BE2C (cell line): ENCODE measurements at regions not wholly inside any gene's neighbourhood (a gene's known extent, or its start where the extent isn't known, plus 50 kb on each side); places are given as distances from the start of the nearest gene placed in this dataset.

Source experiments
- DNase-seq: peaks from one replicate; pipeline ENCODE4 v3.0.0-alpha.2; 2020
- H3K27me3 ChIP-seq: fragments of 250-450 bp; sonication (Bioruptor Pico); 2 replicates; pipeline ENCODE4 v1.5.1; 2020; ENCODE audit warnings: mild to moderate bottlenecking
- H3K36me3 ChIP-seq: fragments of 250-450 bp; sonication (Bioruptor Pico); 2 replicates; pipeline ENCODE4 v1.5.1; 2020; ENCODE audit warnings: mild to moderate bottlenecking
- H3K4me1 ChIP-seq: fragments of 250-450 bp; sonication (Bioruptor Pico); 2 replicates; pipeline ENCODE4 v1.5.1; 2020
- H3K4me3 ChIP-seq: 2 replicates; pipeline ENCODE4 v1.5.1; 2011; ENCODE audit warnings: low read depth, low read length
- H3K9me3 ChIP-seq: fragments of 250-450 bp; sonication (Bioruptor Pico); 2 replicates; pipeline ENCODE4 v1.5.1; 2020
- CTCF ChIP-seq: IDR thresholded peaks from 2 replicates; pipeline ENCODE4 v1.5.1; 2012; ENCODE audit warnings: mild to moderate bottlenecking, low read depth, low read length

GRCh38 chr3:124560666-124561215 lies 169.5 kb upstream of the UMPS start:
- DNase-seq, result no peak
- H3K9me3 ChIP-seq, result no peaks in the 10 kb centered on the region
- no peaks in the 10 kb centered on the region for H3K27me3 ChIP-seq
- H3K4me1 ChIP-seq, result peaks cover 40% of the 10 kb centered on the region
- TF ChIP-seq CTCF, result no peak
- H3K36me3 ChIP-seq, result no peaks in the 10 kb centered on the region
- no peak overlapping the region for H3K4me3 ChIP-seq

DNA sequence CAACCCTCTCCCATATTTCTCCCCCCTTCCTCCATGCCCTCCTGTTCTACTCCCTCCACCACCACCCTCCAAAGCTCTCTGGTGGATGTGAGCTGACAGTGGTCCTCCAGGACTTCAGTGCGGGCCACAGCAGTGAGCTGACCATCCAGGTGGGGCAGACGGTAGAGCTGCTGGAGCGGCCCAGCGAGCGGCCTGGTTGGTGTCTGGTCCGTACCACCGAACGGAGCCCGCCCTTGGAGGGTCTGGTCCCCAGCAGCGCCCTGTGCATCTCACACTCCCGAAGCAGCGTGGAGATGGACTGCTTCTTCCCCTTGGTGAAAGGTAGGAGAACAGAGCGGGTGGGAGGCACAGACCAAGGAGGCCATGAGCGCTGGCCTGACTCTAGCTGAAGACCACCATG lies 167.5 kb upstream of the UMPS start:
- H3K36me3 ChIP-seq, result no peaks in the 10 kb centered on the region
- no peak overlapping the region for H3K4me3 ChIP-seq
- H3K9me3 ChIP-seq, result no peaks in the 10 kb centered on the region
- TF ChIP-seq CTCF, result no peak
- no peaks in the 10 kb centered on the region for H3K27me3 ChIP-seq
- H3K4me1 ChIP-seq, result peaks cover 25% of the 10 kb centered on the region
- no peak for DNase-seq

- DNase-seq, result no peak
- no peak for TF ChIP-seq CTCF
Observed at GRCh38 chr3:124563376-124563775, 166.9 kb upstream of the UMPS start.

GRCh38 chr3:124565013-124565412 lies 165.2 kb upstream of the UMPS start:
- TF ChIP-seq CTCF, result peak; percentile 97
- DNase-seq, result peak; percentile 80
- Histone ChIP-seq H3K36me3 (no peaks in the 10 kb centered on the region), H3K9me3 (no peaks in the 10 kb centered on the region), H3K4me1 (peaks cover 14% of the 10 kb centered on the region), H3K27me3 (no peaks in the 10 kb centered on the region), H3K4me3 (peak overlapping the region; percentile 12)

More at GRCh38 chr3:124563376-124563775, 166.9 kb upstream of the UMPS start:
- no peaks in the 10 kb centered on the region for H3K9me3 ChIP-seq
- no peak overlapping the region for H3K4me3 ChIP-seq
- peaks cover 24% of the 10 kb centered on the region for H3K4me1 ChIP-seq
- H3K27me3 ChIP-seq, result no peaks in the 10 kb centered on the region
- H3K36me3 ChIP-seq, result no peaks in the 10 kb centered on the region

DNA sequence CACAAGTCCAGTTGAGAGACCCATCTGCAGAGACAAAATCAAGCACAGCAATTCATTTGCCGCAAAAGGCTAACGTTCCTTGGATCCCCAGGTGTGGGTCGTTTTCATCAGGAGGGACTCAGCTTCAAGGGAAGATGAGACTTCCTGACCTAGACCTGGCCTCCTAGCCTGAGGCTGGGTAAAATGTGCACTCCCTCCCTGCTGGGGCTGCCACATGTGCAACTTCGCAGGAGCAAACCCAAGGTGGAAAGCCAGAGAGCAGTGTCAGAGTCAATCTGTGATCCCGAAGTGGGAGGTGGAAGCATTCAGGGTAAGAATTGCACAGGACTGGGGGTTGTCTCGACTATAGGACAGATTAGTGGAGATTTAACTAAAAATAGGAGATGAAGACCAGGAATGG lies 164.7 kb upstream of the UMPS start:
- Histone ChIP-seq H3K36me3 (no peaks in the 10 kb centered on the region), H3K4me3 (no peak overlapping the region), H3K4me1 (peaks cover 9% of the 10 kb centered on the region), H3K27me3 (no peaks in the 10 kb centered on the region), H3K9me3 (no peaks in the 10 kb centered on the region)
- no peak for TF ChIP-seq CTCF
- DNase-seq, result no peak

DNA sequence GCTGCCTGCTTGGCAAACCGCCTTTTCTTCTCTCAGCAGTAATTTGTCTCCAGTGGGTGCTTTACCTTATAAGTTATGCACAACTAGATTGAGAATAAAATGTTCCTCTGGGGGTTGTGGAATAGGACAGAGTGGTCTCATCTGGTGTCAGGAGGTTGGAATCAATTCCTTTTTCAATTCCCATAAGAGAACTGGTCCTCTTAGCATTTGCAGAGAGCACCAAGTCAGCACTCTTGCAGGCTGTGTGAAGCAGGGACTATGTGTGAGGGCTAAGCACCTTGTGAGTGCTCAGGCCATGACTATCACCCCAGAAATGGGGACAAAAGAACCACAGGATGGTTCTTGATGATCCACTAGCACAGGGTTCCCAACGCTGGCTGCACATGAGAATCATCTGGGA lies 163.6 kb upstream of the UMPS start:
- no peak for TF ChIP-seq CTCF
- Histone ChIP-seq H3K4me1 (peaks cover 7% of the 10 kb centered on the region), H3K4me3 (no peak overlapping the region), H3K27me3 (no peaks in the 10 kb centered on the region), H3K36me3 (no peaks in the 10 kb centered on the region), H3K9me3 (no peaks in the 10 kb centered on the region)
- DNase-seq, result no peak
